Adrenal gland (tissue), 5 donors: ENCODE measurements at regions not wholly inside any gene's neighbourhood (a gene's known extent, or its start where the extent isn't known, plus 50 kb on each side); places are given as distances from the start of the nearest gene placed in this dataset.

Experiments used
- POLR2A ChIP-seq, 2 donors: fragments of 450-650 bp; IDR thresholded peaks; one replicate each; pipeline ENCODE4 v1.6.1; 2017; ENCODE audit warnings: antibody characterized with exemption in 2 of 2, mild to moderate bottlenecking in 2 of 2, moderate library complexity in 1 of 2
- TF ChIP-seq, protein P1 (sequence below), 6 experiments: fragments of 450-650 bp in 4 of 6; fragments of 200-600 bp in 2 of 6; sonication (generic) in 1 of 6; IDR thresholded peaks; 1 replicate in 5 of 6; 2 replicates in 1 of 6; pipeline versions ENCODE4 v1.5.1 to v1.8.0; 2016 to 2021; ENCODE audit warnings: antibody characterized with exemption in 6 of 6, mild to moderate bottlenecking in 2 of 6, moderate library complexity in 1 of 6
- donor health status: DM: no; HTN: no; CAD: no.

DNA sequence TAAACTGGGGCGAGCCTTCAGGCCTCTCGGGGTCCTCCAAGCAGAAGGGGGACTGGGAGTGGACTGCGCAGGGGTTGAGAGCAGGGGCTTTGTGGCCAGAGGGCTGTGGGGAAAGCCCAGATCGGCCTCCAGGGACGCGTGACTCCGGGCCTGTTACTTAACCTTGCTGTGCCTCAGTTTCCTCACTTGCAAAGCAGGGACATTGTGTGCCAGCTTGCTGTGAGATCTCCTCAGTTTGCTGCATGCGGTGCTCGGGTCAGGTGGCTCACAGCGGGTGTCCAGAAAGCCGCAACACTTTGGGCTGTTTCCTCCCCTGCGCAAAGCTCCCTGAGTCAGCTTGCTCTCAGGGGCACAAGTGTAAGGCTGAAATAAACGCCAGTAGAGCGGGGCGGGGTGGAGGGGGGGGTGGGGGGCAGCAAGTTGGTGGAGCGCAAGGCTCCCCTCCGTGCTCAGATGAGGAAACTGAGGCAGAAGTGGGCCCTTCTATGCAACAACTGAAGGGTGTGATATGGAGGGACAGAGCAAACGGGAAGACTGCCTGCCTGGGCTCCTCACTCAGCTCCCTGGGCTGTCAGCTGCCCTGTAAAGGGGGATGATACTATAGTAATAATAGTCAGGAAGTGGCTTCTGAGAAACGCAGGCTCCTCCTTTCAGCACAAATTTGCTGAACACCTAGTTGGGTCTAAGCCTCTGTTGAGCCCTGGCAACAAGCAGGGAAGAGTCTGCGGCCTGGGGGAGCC, 101.0 kb downstream of the HMX1 start:
- TF ChIP-seq POLR2A (IDR thresholded peaks at IDR 0.05): no peak
- TF ChIP-seq, protein P1, sequence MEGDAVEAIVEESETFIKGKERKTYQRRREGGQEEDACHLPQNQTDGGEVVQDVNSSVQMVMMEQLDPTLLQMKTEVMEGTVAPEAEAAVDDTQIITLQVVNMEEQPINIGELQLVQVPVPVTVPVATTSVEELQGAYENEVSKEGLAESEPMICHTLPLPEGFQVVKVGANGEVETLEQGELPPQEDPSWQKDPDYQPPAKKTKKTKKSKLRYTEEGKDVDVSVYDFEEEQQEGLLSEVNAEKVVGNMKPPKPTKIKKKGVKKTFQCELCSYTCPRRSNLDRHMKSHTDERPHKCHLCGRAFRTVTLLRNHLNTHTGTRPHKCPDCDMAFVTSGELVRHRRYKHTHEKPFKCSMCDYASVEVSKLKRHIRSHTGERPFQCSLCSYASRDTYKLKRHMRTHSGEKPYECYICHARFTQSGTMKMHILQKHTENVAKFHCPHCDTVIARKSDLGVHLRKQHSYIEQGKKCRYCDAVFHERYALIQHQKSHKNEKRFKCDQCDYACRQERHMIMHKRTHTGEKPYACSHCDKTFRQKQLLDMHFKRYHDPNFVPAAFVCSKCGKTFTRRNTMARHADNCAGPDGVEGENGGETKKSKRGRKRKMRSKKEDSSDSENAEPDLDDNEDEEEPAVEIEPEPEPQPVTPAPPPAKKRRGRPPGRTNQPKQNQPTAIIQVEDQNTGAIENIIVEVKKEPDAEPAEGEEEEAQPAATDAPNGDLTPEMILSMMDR (IDR thresholded peaks at IDR 0.05): no peak
